HG02571 (cell line): ENCODE measurements at regions not wholly inside any gene's neighbourhood (a gene's known extent, or its start where the extent isn't known, plus 50 kb on each side); places are given as distances from the start of the nearest gene placed in this dataset.
"Not testable (repeated sequence)": the region's sequence is repeated elsewhere in the genome, so short reads cannot be mapped to it uniquely, and the experiment has no call there.

Experiments
- ATAC-seq: cut with Tn5 transposase; IDR thresholded peaks from one replicate; pipeline ENCODE4 v1.9.1; 2021; ENCODE audit warnings: mild to moderate bottlenecking, moderate library complexity; ENCODE audit not compliant: unreplicated experiment

GRCh38 chr2:35204881-35205280, 1150.7 kb upstream of the CRIM1 start:
- no peak for ATAC-seq

- no peak for ATAC-seq
Observed at GRCh38 chr2:35204323-35204722, 1151.3 kb upstream of the CRIM1 start.

GRCh38 chr2:35199298-35199697, 1156.3 kb upstream of the CRIM1 start:
- no peak for ATAC-seq

- ATAC-seq: no peak
Observed at GRCh38 chr2:35185861-35186412, 1169.6 kb upstream of the CRIM1 start.

- ATAC-seq: no peak
Observed at GRCh38 chr2:35184471-35184870, 1171.1 kb upstream of the CRIM1 start.

- ATAC-seq: not testable (repeated sequence)
Observed at GRCh38 chr2:35176726-35177125, 1178.9 kb upstream of the CRIM1 start.

- ATAC-seq: no peak
Observed at GRCh38 chr2:35174845-35175244, 1180.7 kb upstream of the CRIM1 start.

- ATAC-seq: no peak
Observed at GRCh38 chr2:35172687-35173086, 1182.9 kb upstream of the CRIM1 start.

GRCh38 chr2:35168351-35168750, 1187.2 kb upstream of the CRIM1 start:
- ATAC-seq: no peak

GRCh38 chr2:35163948-35164347, 1191.6 kb upstream of the CRIM1 start:
- ATAC-seq: no peak

GRCh38 chr2:35160871-35161270, 1194.7 kb upstream of the CRIM1 start:
- no peak for ATAC-seq

GRCh38 chr2:35125871-35126270, 1229.7 kb upstream of the CRIM1 start:
- ATAC-seq: no peak

- no peak for ATAC-seq
Observed at GRCh38 chr2:35125278-35125677, 1230.3 kb upstream of the CRIM1 start.

GRCh38 chr2:35116151-35116550, 1239.4 kb upstream of the CRIM1 start:
- no peak for ATAC-seq

- ATAC-seq: no peak
Observed at GRCh38 chr2:35114765-35115164, 1240.8 kb upstream of the CRIM1 start.

- ATAC-seq: not testable (repeated sequence)
Observed at GRCh38 chr2:35112367-35112766, 1243.2 kb upstream of the CRIM1 start.

GRCh38 chr2:35104309-35104708, 1251.3 kb upstream of the CRIM1 start:
- no peak for ATAC-seq

GRCh38 chr2:35099342-35099741, 1256.2 kb upstream of the CRIM1 start:
- no peak for ATAC-seq

- no peak for ATAC-seq
Observed at GRCh38 chr2:35082072-35082471, 1273.5 kb upstream of the CRIM1 start.

GRCh38 chr2:35081622-35082015, 1274.0 kb upstream of the CRIM1 start:
- no peak for ATAC-seq

GRCh38 chr2:35081001-35081621, 1274.5 kb upstream of the CRIM1 start:
- ATAC-seq: no peak

GRCh38 chr2:35080231-35080910, 1275.2 kb upstream of the CRIM1 start:
- ATAC-seq: no peak
